ENCODE measurements at regions not wholly inside any gene's neighbourhood (a gene's known extent, or its start where the extent isn't known, plus 50 kb on each side); places are given as distances from the start of the nearest gene placed in this dataset.
"Not testable (repeated sequence)": the region's sequence is repeated elsewhere in the genome, so short reads cannot be mapped to it uniquely, and the experiment has no call there.

GRCh38 chr14:106011631-106012360 is 485.4 kb downstream of the TMEM121 start:
- H3K9me3 ChIP-seq, FAIRE-seq, H3K4me1 ChIP-seq, POLR2A ChIA-PET, H3K4me3 ChIP-seq, H3K4me2 ChIP-seq, H3K27ac ChIP-seq: not testable (repeated sequence)
- CTCF ChIA-PET: interaction anchor here (1.7 kb wide), 1 partner anchor 16 kb away, joined by 3 read pairs; no protein-coding TSS in a partner anchor
- DNase-seq (ENCODE audit: low read depth in 1 of 2, low spot score in 1 of 2): peak in 1 of 2 experiments; percentile 15
- TF ChIP-seq RAD21 (conservative IDR thresholded peaks at IDR 0.05 in 1 of 2, IDR thresholded peaks at IDR 0.05 in 1 of 2): peak; percentile 19 to 25; a peak in 3 of 5 replicates
- 0 out of 3 replicates have a peak, but pooled peaks have one; percentile 7 for TF ChIP-seq SMC3 (IDR thresholded peaks at IDR 0.05)
- peak in 1 of 2 experiments; percentile 38; a peak in 1 of 6 replicates for ATAC-seq
- 4% methylated on average over 4 of the region's 22 CpGs for WGBS (ENCODE audit: missing lambda C conversion rate)

- H3K27ac ChIP-seq; H3K4me2 ChIP-seq; H3K4me1 ChIP-seq; H3K9me3 ChIP-seq; POLR2A ChIA-PET; ATAC-seq; DNase-seq (ENCODE audit: low read depth in 1 of 2, low spot score in 1 of 2); H3K4me3 ChIP-seq: not testable (repeated sequence)
- CTCF ChIA-PET: interaction anchor here (1.7 kb wide), 1 partner anchor 16 kb away, joined by 3 read pairs; no protein-coding TSS in a partner anchor
- peak; percentile 32 for FAIRE-seq
- 2% methylated on average over 3 of the region's 3 CpGs for WGBS (ENCODE audit: missing lambda C conversion rate)
Observed at GRCh38 chr14:106012361-106012725, 486.0 kb downstream of the TMEM121 start.

- Histone ChIP-seq H3K4me1 (no peaks in the 10 kb centered on the region), H3K27ac (no peak overlapping the region), H3K9me3 (no peaks in the 10 kb centered on the region), H3K4me2 (no peak overlapping the region), H3K4me3 (no peak overlapping the region)
- ChIA-PET CTCF (interaction anchor here (1.0 kb wide), 1 partner anchor 340 kb away, joined by 3 read pairs; no protein-coding TSS in a partner anchor), POLR2A (no interaction called here)
- FAIRE-seq (no peak), DNase-seq (ENCODE audit: low read depth in 1 of 2, low spot score in 1 of 2) (no peak), ATAC-seq (no peak)
- WGBS (ENCODE audit: missing lambda C conversion rate): 1% methylated on average over 5 of the region's 6 CpGs
- TF ChIP-seq GATA3 (IDR thresholded peaks at IDR 0.05; ENCODE audit: borderline replicate concordance): no peak
- TF ChIP-seq BHLHE40 (IDR thresholded peaks at IDR 0.05; ENCODE audit: low read depth, low read length): no peak
- no peak for TF ChIP-seq RCOR1 (IDR thresholded peaks at IDR 0.05; ENCODE audit: low read depth, low read length)
- TF ChIP-seq HES2 (IDR thresholded peaks at IDR 0.05): no peak
- no peak for TF ChIP-seq MAZ (IDR thresholded peaks at IDR 0.05; ENCODE audit: borderline replicate concordance, low read depth, low read length)
- TF ChIP-seq EHMT2 (IDR thresholded peaks at IDR 0.05; ENCODE audit: low read depth): no peak
- no peak for TF ChIP-seq REST (IDR thresholded peaks at IDR 0.05)
- no peak for TF ChIP-seq CTCF (IDR thresholded peaks at IDR 0.05)
- TF ChIP-seq ZSCAN20 (CRISPR knock-in tag; IDR thresholded peaks at IDR 0.05): no peak
- TF ChIP-seq FOXS1 (CRISPR knock-in tag; IDR thresholded peaks at IDR 0.05): no peak
- TF ChIP-seq HOXA7 (CRISPR knock-in tag; IDR thresholded peaks at IDR 0.05): no peak
- no peak for TF ChIP-seq RFX5 (IDR thresholded peaks at IDR 0.05)
- TF ChIP-seq SREBF2 (IDR thresholded peaks at IDR 0.05): no peak
Observed at GRCh38 chr14:106013879-106014376, 487.5 kb downstream of the TMEM121 start.

GRCh38 chr14:106017952-106018351 is 491.6 kb downstream of the TMEM121 start:
- H3K9me3 ChIP-seq; H3K27ac ChIP-seq; FAIRE-seq; POLR2A ChIA-PET; ATAC-seq; H3K4me2 ChIP-seq; DNase-seq (ENCODE audit: low read depth in 1 of 2, low spot score in 1 of 2); H3K4me3 ChIP-seq; CTCF ChIA-PET; H3K4me1 ChIP-seq: not testable (repeated sequence)
- WGBS (ENCODE audit: missing lambda C conversion rate): 0% methylated on average over 2 of the region's 3 CpGs
